DND-41 (cell line): ENCODE measurements at regions not wholly inside any gene's neighbourhood (a gene's known extent, or its start where the extent isn't known, plus 50 kb on each side); places are given as distances from the start of the nearest gene placed in this dataset.

Experiments
- CTCF ChIP-seq: IDR thresholded peaks from 2 replicates; pipeline ENCODE4 v1.5.1; 2012; ENCODE audit warnings: borderline replicate concordance, low read length, moderate library complexity, mild to moderate bottlenecking; ENCODE audit not compliant: poor library complexity, severe bottlenecking; ENCODE audit errors: extremely low read depth
- EZH2 ChIP-seq: IDR thresholded peaks from 3 replicates; pipeline ENCODE4 v1.6.1; 2012; ENCODE audit warnings: borderline replicate concordance, low read depth, mild to moderate bottlenecking, moderate library complexity, low read length, inconsistent platforms; ENCODE audit not compliant: severe bottlenecking

- TF ChIP-seq CTCF (no peak), EZH2 (no peak)
Measured at GRCh38 chr4:120228086-120228485, 161.4 kb upstream of the MAD2L1 start.
